Lower leg skin (tissue), 3 donors: ENCODE measurements at regions not wholly inside any gene's neighbourhood (a gene's known extent, or its start where the extent isn't known, plus 50 kb on each side); places are given as distances from the start of the nearest gene placed in this dataset.

Source experiments
- POLR2A ChIP-seq, 2 donors: fragments of 450-650 bp; IDR thresholded peaks; one replicate each; pipeline ENCODE4 v1.6.1; 2016 to 2017; ENCODE audit warnings: antibody characterized with exemption in 2 of 2, mild to moderate bottlenecking in 1 of 2, moderate library complexity in 1 of 2
- TF ChIP-seq, protein P1 (sequence below), 3 donors: fragments of 450-650 bp; IDR thresholded peaks; one replicate each; pipeline ENCODE4 v1.5.1; 2016; ENCODE audit warnings: antibody characterized with exemption in 3 of 3, mild to moderate bottlenecking in 3 of 3, moderate library complexity in 2 of 3

DNA sequence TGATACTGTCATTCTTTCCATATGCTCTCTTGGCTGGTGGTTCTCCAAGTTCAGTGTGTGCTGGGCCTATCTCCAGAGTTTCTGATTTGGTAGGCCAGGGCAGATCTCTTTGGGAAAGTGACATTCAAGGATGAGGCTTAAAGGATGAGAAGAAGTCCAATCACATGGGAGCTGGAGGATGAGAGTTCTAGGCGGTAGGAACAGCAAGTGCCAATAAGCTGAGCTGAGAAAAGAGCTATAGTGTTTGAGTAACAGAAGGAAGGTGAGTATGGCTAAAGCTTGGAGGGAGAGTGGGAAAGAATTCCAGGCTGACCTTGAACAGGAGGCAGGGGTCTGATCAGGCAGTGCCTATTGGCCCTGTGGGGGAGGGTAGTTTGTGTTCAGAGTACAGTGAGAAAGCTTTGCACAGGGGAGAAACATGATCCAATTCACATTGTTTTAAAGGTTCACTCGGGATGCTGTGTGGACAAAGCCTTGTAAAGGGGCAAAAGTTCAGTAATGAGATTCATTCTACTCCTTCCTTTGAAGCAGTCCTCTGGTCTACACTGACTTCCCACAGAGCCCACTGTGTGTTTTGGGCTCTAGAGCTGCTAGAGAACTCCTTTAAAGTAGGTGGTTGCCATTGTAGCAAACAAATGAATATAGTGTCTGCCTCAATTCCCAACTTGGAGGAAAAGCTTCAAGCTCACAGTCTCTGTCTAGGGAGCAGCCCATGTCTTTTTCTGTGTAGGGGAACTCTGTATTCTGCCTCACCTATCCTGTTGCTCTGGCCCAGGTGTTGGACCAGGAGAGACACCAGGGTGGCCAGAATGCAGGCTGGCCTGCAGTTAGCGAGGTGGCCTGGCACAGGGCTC lies 81.8 kb downstream of the FASTKD2 start:
- TF ChIP-seq, protein P1, sequence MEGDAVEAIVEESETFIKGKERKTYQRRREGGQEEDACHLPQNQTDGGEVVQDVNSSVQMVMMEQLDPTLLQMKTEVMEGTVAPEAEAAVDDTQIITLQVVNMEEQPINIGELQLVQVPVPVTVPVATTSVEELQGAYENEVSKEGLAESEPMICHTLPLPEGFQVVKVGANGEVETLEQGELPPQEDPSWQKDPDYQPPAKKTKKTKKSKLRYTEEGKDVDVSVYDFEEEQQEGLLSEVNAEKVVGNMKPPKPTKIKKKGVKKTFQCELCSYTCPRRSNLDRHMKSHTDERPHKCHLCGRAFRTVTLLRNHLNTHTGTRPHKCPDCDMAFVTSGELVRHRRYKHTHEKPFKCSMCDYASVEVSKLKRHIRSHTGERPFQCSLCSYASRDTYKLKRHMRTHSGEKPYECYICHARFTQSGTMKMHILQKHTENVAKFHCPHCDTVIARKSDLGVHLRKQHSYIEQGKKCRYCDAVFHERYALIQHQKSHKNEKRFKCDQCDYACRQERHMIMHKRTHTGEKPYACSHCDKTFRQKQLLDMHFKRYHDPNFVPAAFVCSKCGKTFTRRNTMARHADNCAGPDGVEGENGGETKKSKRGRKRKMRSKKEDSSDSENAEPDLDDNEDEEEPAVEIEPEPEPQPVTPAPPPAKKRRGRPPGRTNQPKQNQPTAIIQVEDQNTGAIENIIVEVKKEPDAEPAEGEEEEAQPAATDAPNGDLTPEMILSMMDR (IDR thresholded peaks at IDR 0.05) = no peak
- TF ChIP-seq POLR2A (IDR thresholded peaks at IDR 0.05) = no peak
